GM18861 (cell line): ENCODE measurements at regions not wholly inside any gene's neighbourhood (a gene's known extent, or its start where the extent isn't known, plus 50 kb on each side); places are given as distances from the start of the nearest gene placed in this dataset.
"Not testable (repeated sequence)": the region's sequence is repeated elsewhere in the genome, so short reads cannot be mapped to it uniquely, and the experiment has no call there.

Experiments
- ATAC-seq: cut with Tn5 transposase; IDR thresholded peaks from one replicate; pipeline ENCODE4 v1.9.1; 2021; ENCODE audit not compliant: unreplicated experiment

DNA sequence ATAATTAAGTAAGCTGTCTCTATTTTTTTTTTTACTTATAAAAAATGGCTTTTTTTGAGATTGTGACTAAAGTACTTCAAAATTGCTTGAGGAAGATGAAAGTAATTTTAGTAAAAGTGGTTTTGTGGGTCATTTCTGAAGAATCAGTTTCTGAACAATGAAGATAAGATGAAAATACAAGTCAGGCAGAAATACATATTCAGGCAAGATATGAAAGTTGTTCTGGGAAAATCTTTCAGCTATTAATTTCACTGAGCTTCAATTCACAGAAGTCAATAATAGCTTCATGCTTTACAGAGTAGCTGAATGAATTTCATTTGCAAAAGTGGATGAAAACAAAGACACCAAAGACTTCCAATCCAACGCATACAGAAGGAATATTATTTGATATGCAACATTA is 305.2 kb upstream of the ARSJ start:
- ATAC-seq, result peak; percentile 65

DNA sequence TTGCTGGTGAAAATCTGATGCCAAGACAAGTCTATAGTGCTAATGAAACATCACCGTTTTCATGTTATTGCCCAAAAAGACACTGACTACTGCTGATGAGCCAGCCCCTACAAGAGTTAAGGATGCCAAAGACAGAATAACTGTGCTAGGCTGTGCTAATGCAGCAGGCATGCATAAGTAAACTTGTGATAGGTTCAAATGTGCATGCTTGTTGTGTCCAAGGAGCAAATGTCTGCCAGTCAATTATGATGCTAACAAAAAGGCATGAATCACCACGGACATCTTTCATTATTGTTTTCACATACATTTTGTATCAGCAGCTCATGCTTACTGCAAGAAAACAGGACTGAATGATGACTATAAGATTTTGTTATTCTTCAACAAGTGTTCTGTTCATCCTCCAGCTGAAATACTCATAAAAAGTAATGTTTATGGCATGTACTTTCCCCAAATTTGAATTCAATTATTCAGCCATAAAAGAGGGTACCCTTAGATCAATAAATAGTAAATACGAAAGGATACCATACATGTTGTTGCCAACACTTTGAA is 306.9 kb upstream of the ARSJ start:
- ATAC-seq, result no peak

DNA sequence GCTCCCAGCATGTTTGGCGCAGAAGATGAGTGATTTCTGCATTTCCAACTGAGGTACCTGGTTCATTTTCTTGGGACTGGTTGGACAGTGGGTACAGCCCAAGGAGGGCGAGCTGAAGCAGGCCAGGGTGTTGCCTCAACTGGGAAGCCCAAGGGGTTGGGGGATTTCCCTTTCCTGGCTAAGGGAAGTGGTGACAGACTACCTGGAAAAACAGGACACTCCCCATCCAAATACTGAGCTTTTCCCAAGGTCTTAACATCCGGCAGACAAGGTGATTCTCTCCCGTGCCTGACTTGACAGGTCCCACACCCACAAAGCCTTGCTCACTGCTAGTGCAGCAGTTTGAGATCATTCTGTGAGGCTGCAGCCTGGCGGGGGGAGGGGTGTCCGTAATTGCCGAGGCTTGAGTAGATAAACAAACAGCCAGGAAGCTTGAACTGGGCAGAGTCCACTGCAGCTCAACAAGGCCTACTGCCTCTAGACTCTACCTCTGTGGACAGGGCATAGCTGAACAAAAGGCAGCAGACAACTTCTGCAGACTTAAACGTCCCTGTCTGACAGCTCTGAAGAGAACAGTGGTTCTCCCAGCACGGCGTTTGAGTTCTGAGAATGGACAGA is 307.7 kb upstream of the ARSJ start:
- ATAC-seq, result no peak

DNA sequence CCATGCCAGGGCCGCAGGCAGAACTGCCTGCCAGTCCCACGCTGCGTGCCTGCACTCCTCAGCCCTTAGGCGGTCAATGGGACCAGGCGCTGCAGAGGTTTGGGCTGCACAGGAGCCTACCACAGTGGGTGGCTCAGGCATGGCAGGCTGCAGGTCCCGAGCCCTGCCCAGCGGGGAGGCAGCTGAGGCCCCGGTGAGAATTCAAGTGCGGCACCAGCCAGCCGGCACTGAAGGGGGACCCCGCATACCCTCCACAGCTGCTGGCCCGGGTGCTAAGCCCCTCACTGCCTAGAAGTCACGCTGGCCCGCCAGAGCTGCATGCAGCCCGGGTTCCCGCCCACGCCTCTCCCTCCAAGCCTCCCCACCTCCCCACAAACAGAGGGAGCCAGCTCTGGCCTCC is 302.5 kb upstream of the UGT8 start:
- no peak for ATAC-seq

DNA sequence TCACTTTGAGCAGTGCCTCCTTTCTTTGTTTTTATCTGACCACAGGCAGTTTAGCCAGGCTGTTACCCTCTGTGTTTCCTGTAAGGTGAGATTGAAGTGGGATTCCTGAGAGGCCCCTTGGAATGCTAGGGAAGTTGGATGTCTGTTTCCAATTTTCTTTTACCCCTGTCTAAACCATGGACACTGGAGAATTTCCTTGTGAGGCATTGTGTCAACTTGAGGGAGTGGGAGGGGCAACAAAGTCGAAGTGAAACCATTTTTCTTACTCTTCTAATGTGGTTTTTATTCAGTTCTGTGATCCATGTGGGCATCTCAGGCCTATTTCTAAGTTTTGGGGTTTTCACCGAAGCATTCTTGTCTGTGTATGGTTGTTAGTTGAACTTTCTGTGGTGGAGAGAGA is 296.1 kb upstream of the UGT8 start:
- no peak for ATAC-seq

DNA sequence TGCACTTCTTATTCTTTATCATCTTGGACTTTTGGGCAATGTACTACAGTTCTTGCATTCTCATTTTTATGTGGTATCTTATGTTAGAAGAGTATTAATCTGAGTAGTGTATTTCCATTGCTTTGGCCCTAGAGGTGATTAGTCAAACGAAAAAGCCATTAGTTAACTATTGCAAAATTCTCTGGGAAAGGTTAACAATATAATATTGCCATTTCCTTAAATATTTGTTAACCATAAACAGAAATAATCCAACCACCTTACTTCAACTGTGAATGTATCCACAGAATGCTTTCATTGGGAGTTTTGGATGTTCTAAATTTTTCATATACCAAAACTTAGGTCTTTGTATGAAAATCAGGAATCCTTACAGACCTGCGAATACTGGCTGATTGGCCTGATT is 294.6 kb upstream of the UGT8 start:
- ATAC-seq, result no peak

DNA sequence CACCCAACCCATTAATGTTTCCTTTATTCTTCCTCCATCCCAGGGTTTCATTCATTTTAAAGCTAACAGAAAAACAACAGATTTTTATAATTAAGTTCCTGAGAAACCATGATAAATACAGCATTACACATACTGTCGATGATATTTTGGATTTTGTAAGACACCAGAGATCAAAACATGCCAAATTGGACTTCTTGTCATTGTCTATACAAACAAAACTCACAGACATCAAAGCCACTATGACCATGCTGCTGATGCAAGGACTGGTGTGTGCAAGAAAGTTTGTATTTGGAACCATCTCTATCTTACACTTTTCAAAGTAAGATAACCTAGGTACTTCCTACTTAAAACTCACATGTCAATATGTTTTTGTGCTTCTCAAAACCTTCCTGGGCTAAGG is 294.0 kb upstream of the UGT8 start:
- no peak for ATAC-seq

DNA sequence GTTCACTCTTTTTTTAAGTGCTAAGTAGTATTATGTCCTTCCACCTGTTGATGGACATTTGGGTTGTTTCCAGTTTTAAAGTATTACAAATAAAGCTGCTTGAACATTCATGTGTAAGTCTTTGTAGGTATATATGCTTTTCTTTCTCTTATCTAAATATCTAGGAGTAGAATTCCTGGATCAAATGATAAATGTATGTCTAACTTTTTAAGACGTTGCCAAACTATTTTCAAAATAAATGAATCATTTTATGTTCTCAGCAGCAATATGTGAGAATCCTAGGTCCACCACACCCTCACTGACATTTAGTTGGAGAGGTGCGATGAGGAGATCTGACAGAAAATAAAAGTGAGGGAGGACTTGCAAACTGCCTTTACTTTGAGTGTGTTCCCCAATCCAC is 291.7 kb upstream of the UGT8 start:
- no peak for ATAC-seq

DNA sequence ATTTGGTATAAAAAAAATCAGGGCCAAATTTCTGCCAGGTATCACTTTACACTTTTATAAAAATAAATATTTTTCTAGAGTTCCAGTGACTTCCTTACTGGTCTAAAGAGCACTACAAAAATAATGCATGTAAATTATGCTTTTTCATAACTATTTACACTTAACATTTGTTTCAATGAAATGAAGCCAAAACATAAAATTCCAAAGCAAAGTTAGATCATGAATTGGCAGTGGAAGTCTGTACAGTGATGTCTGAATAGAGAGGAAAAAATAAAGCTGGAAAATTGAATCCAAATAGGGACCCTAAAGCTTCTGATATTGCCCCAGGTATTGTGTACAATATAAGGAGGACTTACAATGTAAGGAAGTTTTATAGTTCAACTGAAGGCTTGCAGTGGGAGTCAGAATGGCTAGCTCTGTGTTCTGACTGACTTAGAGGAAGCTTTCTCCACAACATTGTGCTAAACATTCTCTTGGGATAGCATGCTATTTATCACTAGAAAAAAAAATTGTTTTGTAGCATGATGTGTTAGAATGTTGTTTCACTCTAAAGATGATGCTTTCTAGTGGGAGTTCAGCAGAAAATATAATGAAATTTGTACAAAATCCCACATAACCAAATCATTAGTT is 288.2 kb upstream of the UGT8 start:
- no peak for ATAC-seq

DNA sequence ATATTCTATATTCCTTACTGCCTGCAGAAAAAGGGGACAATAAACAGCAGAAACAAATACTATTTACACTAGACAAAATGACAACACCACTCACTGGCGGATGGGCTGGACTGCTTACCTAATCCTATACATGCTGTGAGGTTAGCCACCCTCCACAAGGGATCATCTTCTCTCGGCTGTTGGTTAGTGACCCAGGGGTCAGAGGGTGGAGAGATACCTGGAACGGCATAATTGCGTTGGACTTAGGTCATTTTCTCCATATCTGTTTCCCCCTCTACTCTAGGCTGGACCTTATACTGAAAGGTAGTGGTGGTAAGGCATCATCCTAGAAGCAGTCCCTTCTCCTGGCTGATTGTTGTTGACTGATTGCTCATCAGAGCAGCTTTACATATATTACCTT is 286.8 kb upstream of the UGT8 start:
- no peak for ATAC-seq

DNA sequence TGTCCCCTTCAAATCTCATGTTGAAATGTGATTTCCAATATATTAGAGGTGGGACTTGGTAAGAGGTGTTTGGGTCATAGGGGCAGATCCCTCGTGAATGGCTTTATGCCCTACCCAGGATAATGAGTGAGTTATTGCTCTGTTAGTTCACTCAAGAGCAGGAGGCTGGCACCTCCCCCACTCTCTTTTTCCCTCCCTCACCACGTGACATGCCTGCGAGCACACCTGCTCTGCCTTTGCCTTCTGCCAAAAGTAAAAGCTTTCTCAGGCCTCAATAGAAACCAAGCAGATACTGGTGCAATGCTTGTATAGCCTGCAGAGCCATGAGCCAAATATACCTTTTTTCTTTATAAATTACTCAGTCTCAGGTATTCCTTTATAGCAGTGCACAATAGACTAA is 286.3 kb upstream of the UGT8 start:
- no peak for ATAC-seq

DNA sequence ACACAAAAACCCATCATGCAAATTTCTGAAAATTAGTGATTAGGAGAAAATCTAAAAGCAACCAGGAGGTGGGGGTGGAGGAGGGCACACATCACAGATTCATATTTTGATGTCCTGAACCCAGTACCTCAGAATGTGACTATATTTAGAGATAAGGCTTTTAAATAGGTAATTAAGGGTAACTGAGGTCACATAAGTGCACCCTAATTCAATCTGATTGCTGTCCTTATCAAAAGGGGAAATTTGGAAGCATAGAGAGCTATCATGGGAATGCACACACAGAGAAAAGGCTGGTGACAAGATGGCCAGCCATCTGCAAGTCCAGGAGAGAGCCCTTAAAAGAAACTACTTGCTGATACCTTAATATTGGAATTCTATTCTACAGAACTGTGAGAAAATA is 281.8 kb upstream of the UGT8 start:
- no peak for ATAC-seq

DNA sequence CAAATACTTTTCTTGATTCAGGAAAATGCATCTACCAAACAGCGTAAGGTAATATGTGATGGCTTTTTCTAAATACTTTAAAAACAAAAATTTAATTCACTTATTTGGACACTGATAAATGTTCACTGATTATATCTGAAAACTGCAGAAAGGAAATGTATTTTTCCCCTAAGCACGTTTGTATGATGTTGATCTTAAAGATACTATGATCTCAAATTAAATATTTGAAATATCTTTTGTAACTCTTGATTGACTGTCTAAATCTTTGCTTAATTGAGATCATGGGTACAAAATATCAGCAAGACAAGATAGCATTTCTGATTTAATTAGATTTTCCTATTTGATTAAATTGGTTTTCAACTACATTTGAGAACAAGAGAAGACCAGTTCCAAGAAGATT is 281.0 kb upstream of the UGT8 start:
- ATAC-seq, result no peak

DNA sequence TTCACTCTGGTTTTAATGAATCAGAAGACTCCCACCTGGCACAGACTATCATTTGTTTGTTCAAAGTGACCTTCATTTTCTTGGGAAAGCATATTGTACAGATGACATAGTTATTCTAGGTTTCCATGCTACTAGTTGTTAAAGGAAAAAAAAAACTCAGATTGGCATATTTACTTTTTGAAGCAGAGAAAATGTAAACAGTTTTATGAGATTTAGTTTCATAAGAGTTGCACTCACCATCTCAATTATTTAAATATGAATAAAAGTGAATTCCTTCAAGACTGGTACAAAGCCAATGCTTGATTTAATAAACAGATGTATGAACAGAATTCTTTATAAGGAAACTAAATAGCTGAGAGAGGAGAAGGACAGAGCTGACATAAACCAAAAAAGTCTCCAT is 280.3 kb upstream of the UGT8 start:
- no peak for ATAC-seq

DNA sequence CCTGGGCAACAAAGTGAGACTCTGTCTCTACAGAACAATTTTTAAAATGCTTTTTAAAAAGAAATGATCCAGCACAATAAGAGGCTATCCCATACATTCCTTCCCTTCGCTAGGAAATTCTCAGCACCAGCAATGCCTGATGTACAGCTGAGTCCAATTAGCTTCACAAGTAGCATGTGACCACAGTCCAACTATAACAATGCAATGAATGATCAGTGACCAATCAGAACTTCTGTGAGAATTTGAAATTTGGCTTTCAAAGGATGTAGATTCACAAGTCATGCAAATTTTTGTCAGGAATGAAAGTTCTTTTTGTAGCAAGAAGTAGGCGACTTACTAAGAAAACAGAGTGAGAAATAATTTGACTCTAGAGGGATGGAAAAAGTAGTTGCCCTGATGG is 278.5 kb upstream of the UGT8 start:
- ATAC-seq, result no peak

DNA sequence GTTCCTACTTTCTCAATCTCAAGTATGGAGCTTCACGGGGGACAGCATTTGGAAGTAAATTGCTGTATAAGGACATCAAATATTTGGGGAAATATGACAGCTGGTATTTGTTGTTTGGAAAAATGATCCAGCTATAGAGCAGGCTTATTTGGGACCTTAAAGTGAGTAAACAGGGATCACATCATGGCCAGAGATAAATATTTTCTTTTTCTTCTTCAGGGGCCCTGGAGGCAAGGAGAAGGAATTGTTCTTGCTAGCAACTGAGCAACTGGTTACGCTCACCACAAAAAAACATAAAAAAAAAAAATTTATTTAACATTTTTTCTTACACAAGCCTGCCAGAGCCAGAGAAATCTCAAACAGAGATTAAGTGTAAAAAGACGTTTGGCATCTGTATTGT is 277.2 kb upstream of the UGT8 start:
- ATAC-seq, result no peak

DNA sequence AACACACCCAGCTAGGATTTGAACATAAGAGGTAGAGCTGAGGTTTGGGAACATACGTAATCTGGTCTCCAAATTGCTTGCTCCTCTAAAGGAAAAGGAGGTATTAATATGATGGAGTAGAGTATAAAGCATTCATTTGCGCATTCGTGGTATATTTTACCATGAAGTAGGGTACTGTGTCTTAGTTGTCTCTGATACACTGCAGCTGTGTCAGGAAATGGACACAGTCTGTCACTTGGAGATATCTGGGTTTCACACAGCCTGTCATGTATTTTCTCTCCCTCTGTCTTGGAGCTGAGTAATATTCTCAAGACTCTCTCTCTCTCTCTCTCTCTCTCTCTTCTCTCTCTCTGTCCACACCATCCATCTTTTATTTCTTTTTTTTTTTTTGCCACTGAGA is 274.8 kb upstream of the UGT8 start:
- no peak for ATAC-seq

DNA sequence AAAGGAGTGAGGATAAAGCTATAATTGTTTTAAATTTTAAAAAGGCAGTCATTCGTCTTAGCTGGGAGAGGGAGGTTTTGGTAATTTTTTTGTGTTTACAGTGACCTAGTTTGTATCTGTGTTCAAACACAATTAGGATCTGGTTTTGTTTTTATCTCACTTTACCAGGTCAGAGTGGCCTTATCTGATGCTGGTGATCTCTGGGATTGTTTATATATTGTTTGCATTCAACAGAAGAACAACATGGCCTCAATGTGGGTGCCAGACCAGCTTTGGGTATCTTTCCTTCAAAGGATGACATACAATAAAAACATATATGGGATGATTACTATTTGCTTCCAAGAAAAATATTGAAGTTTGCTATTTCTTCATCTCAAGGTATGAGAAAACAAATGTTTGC is 272.2 kb upstream of the UGT8 start:
- ATAC-seq, result no peak

DNA sequence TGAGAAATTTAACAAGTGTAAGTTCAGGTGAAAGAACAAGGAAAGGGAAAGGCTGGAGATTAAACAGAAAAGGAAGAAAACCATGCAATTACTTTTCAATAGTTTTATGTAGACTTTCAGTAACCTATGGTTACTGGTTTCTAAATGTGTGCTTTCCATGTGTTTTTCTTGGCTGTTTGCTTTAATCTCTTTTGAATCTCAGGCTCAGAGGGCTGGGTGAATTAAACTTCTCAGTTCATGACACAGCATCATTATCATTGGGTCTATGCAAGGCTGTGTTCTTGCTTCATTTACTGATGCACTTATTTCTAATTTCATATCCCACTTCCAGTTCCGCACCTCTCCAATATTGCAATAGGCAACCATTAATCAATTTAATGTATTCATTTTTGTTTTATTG is 266.5 kb upstream of the UGT8 start:
- ATAC-seq, result no peak

DNA sequence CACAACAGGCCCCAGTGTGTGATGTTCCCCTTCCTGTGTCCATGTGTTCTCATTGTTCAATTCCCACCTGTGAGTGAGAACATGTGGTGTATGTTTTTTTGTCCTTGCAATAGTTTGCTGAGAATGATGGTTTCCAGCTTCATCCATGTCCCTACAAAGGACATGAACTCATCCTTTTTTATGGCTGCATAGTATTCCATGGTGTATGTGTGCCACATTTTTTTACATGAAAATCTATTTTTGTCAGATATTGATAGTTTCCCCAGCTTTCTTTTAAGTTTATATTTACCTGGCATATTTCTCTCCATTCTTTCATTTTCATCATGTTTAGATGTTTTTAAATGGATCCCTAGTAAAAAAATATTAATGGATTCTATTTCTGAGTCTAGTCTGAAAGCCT is 264.2 kb upstream of the UGT8 start:
- ATAC-seq, result not testable (repeated sequence)

DNA sequence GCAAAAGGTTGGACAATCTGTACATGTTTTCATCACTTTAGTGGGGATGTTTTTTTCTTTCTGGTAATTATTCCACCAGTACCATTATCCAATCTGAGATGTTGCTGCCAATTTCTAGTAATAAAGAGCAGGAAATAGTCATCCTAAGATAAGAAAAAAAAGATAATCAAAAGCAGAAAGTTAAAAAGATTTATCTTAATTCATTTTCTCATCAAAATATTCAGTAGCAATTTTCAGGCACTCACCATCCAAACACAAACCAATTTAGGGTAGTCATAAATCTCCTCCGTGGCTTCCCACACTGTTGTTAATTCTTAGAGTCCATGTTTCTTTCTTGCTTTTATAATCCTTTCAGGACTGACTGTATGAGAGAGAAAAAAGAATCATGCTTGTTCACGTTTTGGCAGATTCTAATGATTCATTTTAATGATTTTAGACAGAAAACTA is 263.7 kb upstream of the UGT8 start:
- ATAC-seq, result no peak

DNA sequence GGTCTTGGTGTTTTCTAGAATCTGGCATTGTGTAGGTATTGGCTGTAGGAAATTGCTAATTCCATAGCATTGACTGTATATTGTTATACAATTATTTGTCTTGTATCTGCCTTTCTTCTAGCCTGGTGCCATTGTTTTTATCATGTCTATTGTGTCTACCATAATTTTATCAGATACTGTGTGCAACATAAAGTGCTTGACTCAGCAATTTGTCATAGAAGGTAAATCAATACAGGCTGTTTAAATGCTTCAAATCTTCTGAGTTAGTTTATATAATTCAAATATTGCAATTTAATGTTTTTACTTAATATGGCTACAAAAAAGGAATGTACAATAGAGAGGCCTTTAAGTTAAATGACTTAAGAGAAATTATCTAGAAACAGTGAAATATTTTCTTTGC is 263.3 kb upstream of the UGT8 start:
- ATAC-seq, result no peak

DNA sequence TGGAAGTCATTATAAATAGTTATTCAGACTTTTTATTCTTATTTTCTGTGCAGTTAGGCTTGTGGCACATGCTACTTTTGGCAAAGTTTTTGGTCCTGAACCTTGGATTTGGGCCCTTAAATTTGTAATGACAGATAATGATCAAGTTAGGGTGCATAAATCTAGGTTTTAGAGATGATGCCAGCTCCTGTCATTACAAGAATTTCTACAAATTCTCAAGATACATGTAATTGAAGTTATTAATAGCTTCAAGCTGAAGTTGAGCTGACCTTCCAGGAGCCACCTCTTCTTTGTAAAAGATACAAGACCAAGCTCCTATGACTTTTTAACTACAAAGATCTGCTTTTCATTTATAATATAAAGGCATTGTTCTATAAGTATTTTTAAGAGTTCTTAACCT is 255.6 kb upstream of the UGT8 start:
- ATAC-seq, result no peak
